ENCODE measurements at regions not wholly inside any gene's neighbourhood (a gene's known extent, or its start where the extent isn't known, plus 50 kb on each side); places are given as distances from the start of the nearest gene placed in this dataset.

DNA sequence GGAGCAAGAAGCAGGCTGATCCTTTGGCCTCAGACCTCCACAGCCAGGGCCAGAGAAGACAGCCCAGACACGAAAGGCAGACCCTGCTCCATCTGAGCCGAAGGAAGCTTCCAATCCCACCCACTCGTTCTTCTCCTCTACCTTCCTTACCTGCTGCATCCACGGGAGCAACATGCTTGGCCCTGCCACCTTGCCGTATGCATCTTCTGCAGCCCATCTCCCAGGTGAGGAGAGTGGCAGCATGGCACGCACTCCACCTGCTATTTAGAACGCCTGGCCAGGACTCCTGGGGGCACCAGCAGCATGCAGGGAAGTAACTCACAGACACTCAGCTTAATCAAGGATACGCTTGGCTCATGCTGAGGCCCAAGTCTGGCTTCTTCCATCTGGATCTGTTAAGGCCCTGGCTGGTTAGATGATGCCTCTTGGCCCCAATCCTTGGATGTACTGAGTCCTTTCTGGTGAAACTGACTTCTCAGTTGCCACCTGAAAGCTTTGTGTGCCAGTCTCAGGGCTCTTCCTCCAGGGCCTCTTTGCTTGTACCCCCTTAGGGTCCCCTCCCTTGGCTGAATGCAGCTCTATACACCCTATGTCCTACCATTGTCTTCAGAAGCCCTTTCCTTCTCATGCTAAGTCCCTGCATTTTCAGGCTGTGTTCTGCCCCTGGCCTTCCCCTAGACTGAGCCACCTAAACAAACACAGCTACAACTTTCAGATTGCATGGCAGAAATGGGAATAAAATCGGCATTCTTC lies 604.9 kb downstream of the BUD13 start:
- H3K4me3 ChIP-seq (ENCODE audit: low read length) = no peak overlapping the region
- DNase-seq (ENCODE audit: low read depth) = no peak
- TF ChIP-seq, protein P1, sequence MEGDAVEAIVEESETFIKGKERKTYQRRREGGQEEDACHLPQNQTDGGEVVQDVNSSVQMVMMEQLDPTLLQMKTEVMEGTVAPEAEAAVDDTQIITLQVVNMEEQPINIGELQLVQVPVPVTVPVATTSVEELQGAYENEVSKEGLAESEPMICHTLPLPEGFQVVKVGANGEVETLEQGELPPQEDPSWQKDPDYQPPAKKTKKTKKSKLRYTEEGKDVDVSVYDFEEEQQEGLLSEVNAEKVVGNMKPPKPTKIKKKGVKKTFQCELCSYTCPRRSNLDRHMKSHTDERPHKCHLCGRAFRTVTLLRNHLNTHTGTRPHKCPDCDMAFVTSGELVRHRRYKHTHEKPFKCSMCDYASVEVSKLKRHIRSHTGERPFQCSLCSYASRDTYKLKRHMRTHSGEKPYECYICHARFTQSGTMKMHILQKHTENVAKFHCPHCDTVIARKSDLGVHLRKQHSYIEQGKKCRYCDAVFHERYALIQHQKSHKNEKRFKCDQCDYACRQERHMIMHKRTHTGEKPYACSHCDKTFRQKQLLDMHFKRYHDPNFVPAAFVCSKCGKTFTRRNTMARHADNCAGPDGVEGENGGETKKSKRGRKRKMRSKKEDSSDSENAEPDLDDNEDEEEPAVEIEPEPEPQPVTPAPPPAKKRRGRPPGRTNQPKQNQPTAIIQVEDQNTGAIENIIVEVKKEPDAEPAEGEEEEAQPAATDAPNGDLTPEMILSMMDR (conservative IDR thresholded peaks at IDR 0.05; ENCODE audit: low read depth, low read length) = no peak

DNA sequence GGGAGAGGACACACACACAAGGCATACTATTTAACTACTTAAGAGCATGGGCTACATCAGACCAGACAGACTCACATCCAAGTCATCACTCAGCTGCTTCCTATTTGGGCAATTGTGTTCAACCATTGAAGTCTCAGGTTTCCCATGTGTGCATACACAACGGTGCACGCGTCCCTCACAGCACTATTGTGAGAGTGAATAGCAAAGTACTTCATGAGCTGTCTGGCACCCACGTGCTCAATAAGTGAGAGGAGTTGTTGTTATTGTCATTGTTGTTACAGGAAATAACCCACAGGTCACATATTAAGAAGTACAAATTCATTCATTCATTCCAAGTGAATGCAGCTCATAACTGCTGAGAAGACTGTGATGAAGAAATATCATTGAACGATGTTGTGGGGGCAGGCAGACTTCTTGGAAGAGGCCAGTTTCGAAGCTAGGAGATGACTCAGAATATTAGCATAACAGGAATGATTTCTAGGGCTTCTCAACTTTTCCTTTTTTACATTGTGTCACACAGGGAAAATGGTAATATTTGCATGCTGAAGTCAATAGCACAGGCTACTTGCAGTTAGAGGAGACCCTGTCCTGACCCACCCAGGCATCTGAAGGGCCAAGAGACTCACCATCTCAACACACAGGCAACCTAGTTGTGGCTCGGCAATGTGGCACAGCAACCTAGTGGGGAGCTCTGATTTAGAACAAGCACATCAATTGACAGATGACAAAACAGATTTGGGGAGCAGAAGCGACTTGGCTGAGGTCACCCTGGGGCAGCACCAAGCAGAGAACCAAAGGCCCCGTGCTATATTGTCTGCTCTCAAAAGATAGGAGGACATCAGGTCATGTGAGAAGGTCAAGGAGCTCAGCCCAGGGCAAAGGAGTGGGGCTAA lies 606.0 kb downstream of the BUD13 start:
- DNase-seq (ENCODE audit: low read depth) = no peak
- TF ChIP-seq, protein P1 (conservative IDR thresholded peaks at IDR 0.05; ENCODE audit: low read depth, low read length) = no peak
- no peak overlapping the region for H3K4me3 ChIP-seq (ENCODE audit: low read length)

DNA sequence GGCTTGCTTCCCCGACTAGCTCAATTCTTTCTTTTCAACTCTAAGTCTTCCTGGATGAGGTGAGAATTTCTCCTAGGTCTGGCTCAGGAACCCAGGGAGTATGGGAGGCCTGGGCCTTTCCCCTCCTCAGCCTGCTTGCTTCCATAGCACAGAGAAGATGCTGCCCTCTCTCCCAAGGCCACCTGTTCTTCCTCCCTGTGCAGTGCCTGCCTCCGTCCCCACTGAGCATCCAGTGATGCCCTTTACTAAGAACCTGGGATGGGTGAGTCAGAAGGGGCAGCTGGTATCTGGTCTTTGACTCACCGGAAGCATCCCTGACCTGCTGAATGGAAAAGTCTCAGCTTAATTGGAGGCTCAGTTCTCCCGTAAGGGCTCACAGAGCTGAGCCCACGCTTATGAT lies 607.9 kb downstream of the BUD13 start:
- no peak overlapping the region for H3K4me3 ChIP-seq (ENCODE audit: low read length)
- TF ChIP-seq, protein P1 (conservative IDR thresholded peaks at IDR 0.05; ENCODE audit: low read depth, low read length) = no peak
- no peak for DNase-seq (ENCODE audit: low read depth)

DNA sequence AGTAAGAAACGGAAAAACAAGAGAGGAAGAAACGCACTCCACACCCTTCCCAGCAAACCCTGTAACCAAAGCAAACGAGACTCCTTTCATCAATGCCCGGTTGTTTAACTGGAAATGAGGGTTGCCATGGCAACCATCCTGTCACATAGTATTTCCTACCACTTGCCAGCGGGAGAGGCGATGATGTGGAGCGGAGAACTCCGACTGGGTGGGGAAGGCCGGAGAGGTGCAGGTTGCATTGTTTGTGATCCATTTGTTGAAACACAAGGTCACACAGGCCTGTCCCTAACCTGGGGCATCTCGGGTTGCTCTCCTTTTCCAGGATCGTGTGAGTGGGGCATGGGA lies 609.9 kb downstream of the BUD13 start:
- DNase-seq (ENCODE audit: low read depth) = no peak
- H3K4me3 ChIP-seq (ENCODE audit: low read length) = no peak overlapping the region
- TF ChIP-seq, protein P1 (conservative IDR thresholded peaks at IDR 0.05; ENCODE audit: low read depth, low read length) = no peak

DNA sequence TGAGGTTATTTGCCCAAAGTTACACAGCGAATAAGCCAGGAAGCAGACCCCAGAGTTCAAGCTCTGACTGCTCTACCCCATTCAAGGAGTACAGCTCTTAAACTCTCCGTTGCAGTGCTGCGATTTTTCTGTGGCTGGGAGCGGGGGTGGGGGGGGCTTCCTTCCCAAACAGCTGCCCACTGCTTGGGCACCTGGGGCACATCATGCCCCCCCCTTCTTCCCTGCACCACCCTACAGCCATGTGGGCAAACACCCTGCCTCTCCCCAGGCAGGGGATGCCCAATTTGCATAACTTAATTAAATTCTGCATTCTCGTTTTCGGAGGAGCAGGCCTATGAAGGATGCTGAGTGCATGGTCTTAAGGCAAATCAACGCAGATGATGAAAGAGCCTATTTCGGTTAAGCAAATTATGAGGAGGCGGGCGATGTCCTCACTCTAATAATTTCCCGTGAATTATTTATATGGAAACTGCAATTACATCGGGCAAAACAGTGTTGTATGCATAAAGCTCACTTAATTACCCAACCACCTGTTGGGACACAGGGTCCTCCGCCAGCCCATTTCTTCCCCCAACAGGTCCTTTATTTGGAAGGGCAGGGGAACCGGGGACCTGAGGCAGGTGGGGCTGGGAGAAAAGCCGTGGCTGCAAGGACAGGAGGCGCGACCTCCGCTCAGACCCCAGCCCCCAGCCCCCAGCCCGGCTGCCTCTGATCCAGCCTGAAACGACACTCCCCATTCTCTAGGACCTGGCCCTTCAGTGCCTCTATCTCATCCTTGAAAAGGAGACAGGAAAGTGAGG lies 610.5 kb downstream of the BUD13 start:
- TF ChIP-seq, protein P1 (conservative IDR thresholded peaks at IDR 0.05; ENCODE audit: low read depth, low read length) = no peak
- DNase-seq (ENCODE audit: low read depth) = no peak
- no peak overlapping the region for H3K4me3 ChIP-seq (ENCODE audit: low read length)

DNA sequence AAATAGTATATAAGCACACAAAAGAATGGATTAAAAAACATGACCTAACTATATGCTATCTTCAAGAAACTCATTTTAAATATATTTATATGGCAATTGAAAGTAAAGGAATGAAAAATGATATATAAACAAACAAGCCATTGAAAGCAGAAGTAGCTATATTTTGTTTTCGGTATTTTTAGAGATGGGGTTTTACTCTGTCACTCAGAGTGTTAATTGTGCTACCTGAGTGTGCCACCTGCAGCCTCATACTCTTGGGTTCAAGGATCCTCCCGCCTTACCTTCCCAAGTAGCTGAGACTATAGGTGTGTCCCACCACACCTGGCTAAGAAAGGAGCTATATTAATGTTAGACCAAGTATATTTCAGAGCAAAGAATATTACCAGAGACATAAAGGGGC lies 624.1 kb downstream of the BUD13 start:
- H3K4me3 ChIP-seq (ENCODE audit: low read length) = no peak overlapping the region
- TF ChIP-seq, protein P1 (conservative IDR thresholded peaks at IDR 0.05; ENCODE audit: low read depth, low read length) = no peak
- DNase-seq (ENCODE audit: low read depth) = no peak

All from retinal pigment epithelial cell (primary cell).